NCI-H1105 (cell line): ENCODE measurements at regions not wholly inside any gene's neighbourhood (a gene's known extent, or its start where the extent isn't known, plus 50 kb on each side); places are given as distances from the start of the nearest gene placed in this dataset.
"Not testable (repeated sequence)": the region's sequence is repeated elsewhere in the genome, so short reads cannot be mapped to it uniquely, and the experiment has no call there.

Source experiments
- DNase-seq: peaks from one replicate; lab custom pipeline; 2025; lab: John Stamatoyannopoulos, UW

- no peak for DNase-seq
These were observed 146.1 kb downstream of the TTLL2 start for GRCh38 chr6:167470836-167471547.

- DNase-seq = no peak
These were observed 146.7 kb downstream of the TTLL2 start for GRCh38 chr6:167471548-167471930.

- no peak for DNase-seq
These were observed 147.3 kb downstream of the TTLL2 start for GRCh38 chr6:167472148-167472547.

GRCh38 chr6:167472880-167473279 lies 148.0 kb downstream of the TTLL2 start:
- no peak for DNase-seq

- DNase-seq = no peak
These were observed 149.3 kb downstream of the TTLL2 start for GRCh38 chr6:167474171-167474570.

GRCh38 chr6:167474725-167475124 lies 149.8 kb downstream of the TTLL2 start:
- DNase-seq = no peak

- DNase-seq = no peak
These were observed 151.1 kb downstream of the TTLL2 start for GRCh38 chr6:167475947-167476346.

GRCh38 chr6:167476844-167477595 lies 152.1 kb downstream of the TTLL2 start:
- DNase-seq = no peak

- DNase-seq = no peak
These were observed 152.8 kb downstream of the TTLL2 start for GRCh38 chr6:167477688-167478087.

GRCh38 chr6:167479301-167479700 lies 154.4 kb downstream of the TTLL2 start:
- no peak for DNase-seq

GRCh38 chr6:167479901-167480648 lies 155.2 kb downstream of the TTLL2 start:
- DNase-seq = no peak

GRCh38 chr6:167481307-167481926 lies 156.5 kb downstream of the TTLL2 start:
- no peak for DNase-seq

GRCh38 chr6:167482801-167483200 lies 157.9 kb downstream of the TTLL2 start:
- not testable (repeated sequence) for DNase-seq

- DNase-seq = no peak
These were observed 160.5 kb downstream of the TTLL2 start for GRCh38 chr6:167485186-167485978.

GRCh38 chr6:167487749-167488664 lies 163.1 kb downstream of the TTLL2 start:
- DNase-seq = no peak

- DNase-seq = no peak
These were observed 166.7 kb downstream of the TTLL2 start for GRCh38 chr6:167491438-167492099.

GRCh38 chr6:167492100-167492449 lies 167.2 kb downstream of the TTLL2 start:
- DNase-seq = no peak

GRCh38 chr6:167493310-167493709 lies 168.4 kb downstream of the TTLL2 start:
- no peak for DNase-seq

GRCh38 chr6:167493976-167494697 lies 169.3 kb downstream of the TTLL2 start:
- no peak for DNase-seq
